HEK293T (cell line): ENCODE measurements at regions not wholly inside any gene's neighbourhood (a gene's known extent, or its start where the extent isn't known, plus 50 kb on each side); places are given as distances from the start of the nearest gene placed in this dataset.

Experiments
- CTCF ChIA-PET: fragments of 350-600 bp; formaldehyde crosslinking; extraction: SDS; loops from one replicate; lab custom pipeline; 2021; ENCODE audit warnings: antibody characterized with exemption, inconsistent platforms; lab: Yijun Ruan, JAX
- POLR2A ChIA-PET: fragments of 350-600 bp; formaldehyde crosslinking; extraction: SDS; loops from one replicate; lab custom pipeline; 2020; ENCODE audit warnings: antibody characterized with exemption, inconsistent platforms; lab: Yijun Ruan, JAX
- DNase-seq: peaks from one replicate; pipeline ENCODE4 v3.0.0; 2012; ENCODE audit warnings: mixed read lengths; ENCODE audit errors: extremely low spot score
- ARNT ChIP-seq: fragments of 450-650 bp; IDR thresholded peaks from 2 replicates; pipeline ENCODE4 v1.6.1; 2017; ENCODE audit warnings: mild to moderate bottlenecking
- BHLHE40 ChIP-seq: fragments of 450-650 bp; IDR thresholded peaks from 2 replicates; pipeline ENCODE4 v1.6.1; 2016; ENCODE audit warnings: mild to moderate bottlenecking, moderate library complexity, borderline replicate concordance
- CTBP1 ChIP-seq: fragments of 450-650 bp; IDR thresholded peaks from 2 replicates; pipeline ENCODE4 v1.6.1; 2016; ENCODE audit warnings: borderline replicate concordance
- ELF4 ChIP-seq: fragments of 450-650 bp; IDR thresholded peaks from 2 replicates; pipeline ENCODE4 v1.6.1; 2017; ENCODE audit warnings: antibody characterized with exemption
- FOXA1 ChIP-seq: fragments of 450-650 bp; IDR thresholded peaks from 2 replicates; pipeline ENCODE4 v1.6.1; 2016; ENCODE audit warnings: mild to moderate bottlenecking
- FOXK2 ChIP-seq: fragments of 450-650 bp; IDR thresholded peaks from 2 replicates; pipeline ENCODE4 v1.6.1; 2016; ENCODE audit warnings: mild to moderate bottlenecking
- FOXM1 ChIP-seq: fragments of 450-650 bp; IDR thresholded peaks from 2 replicates; pipeline ENCODE4 v1.6.1; 2017; ENCODE audit warnings: mild to moderate bottlenecking, borderline replicate concordance
- HDGF ChIP-seq: fragments of 450-650 bp; IDR thresholded peaks from 2 replicates; pipeline ENCODE4 v1.6.1; 2017; ENCODE audit warnings: antibody characterized with exemption, borderline replicate concordance
- L3MBTL2 ChIP-seq: fragments of 450-650 bp; conservative IDR thresholded peaks from 2 replicates; pipeline ENCODE4 v1.6.1; 2016; ENCODE audit warnings: mild to moderate bottlenecking
- LEF1 ChIP-seq: fragments of 450-650 bp; IDR thresholded peaks from 2 replicates; pipeline ENCODE4 v1.6.1; 2017; ENCODE audit warnings: mild to moderate bottlenecking, borderline replicate concordance
- NFRKB ChIP-seq: fragments of 450-650 bp; IDR thresholded peaks from 2 replicates; pipeline ENCODE4 v1.6.1; 2016; ENCODE audit warnings: mild to moderate bottlenecking, moderate library complexity
- PKNOX1 ChIP-seq: fragments of 450-650 bp; IDR thresholded peaks from 2 replicates; pipeline ENCODE4 v1.6.1; 2016
- SP1 ChIP-seq: fragments of 450-650 bp; IDR thresholded peaks from 2 replicates; pipeline ENCODE4 v1.6.1; 2017
- SUZ12 ChIP-seq: fragments of 450-650 bp; IDR thresholded peaks from 2 replicates; pipeline ENCODE4 v1.6.1; 2016; ENCODE audit warnings: mild to moderate bottlenecking
- TARDBP ChIP-seq: fragments of 450-650 bp; IDR thresholded peaks from 2 replicates; pipeline ENCODE4 v1.6.1; 2016
- ZNF384 ChIP-seq: fragments of 450-650 bp; IDR thresholded peaks from 2 replicates; pipeline ENCODE4 v1.6.1; 2016

DNA sequence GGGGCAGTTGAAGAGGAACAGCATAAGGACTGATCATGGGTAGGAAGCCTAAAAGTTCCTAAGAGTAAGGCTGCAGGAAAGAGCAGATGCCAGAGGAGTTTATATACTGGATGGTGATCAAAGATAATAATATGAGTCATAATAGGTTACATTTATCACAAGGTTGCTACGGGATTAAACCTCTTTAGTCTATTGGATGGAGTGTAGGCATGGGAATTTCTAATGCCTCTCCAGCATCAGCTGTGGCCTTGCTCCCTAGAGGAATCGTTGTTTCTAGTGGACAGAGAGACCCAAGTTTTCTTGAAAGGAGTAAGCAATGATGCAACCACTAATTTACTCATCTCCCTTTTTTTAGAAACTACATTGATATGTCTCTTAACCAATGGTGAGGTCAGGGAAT is 213.4 kb downstream of the GPR37 start:
- no peak for DNase-seq
- TF ChIP-seq ZNF384 (no peak), TARDBP (no peak), FOXA1 (no peak), SP1 (no peak), FOXK2 (no peak), BHLHE40 (no peak)
- POLR2A ChIA-PET = no interaction called here
- CTCF ChIA-PET = no interaction called here

DNA sequence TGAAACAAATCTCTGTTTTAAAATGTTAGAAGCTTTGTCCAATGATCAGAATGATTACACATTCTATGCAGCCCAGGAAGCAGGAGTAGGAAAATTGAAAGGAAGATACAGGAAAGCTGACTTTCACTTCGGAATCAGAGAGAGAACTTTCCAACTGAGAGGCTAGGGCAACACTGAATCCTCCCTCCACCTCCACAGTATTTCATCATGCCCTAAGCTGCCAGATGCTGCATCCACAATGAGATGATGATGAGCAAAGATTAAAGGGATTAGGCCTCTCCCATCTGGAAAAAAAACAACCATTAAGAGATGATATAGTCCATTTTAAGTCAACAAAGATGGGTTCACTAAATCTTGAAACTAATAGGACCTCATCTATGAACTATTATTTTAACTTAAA is 215.6 kb downstream of the GPR37 start:
- no peak for DNase-seq
- CTCF ChIA-PET = no interaction called here
- no peak for TF ChIP-seq FOXK2
- TF ChIP-seq ARNT = no peak
- POLR2A ChIA-PET = no interaction called here

GRCh38 chr7:124542476-124542875 is 223.1 kb downstream of the GPR37 start:
- CTCF ChIA-PET = no interaction called here
- POLR2A ChIA-PET = no interaction called here
- DNase-seq = no peak
- TF ChIP-seq L3MBTL2 (no peak), ZNF384 (no peak), PKNOX1 (no peak), ELF4 (no peak), SUZ12 (no peak)

DNA sequence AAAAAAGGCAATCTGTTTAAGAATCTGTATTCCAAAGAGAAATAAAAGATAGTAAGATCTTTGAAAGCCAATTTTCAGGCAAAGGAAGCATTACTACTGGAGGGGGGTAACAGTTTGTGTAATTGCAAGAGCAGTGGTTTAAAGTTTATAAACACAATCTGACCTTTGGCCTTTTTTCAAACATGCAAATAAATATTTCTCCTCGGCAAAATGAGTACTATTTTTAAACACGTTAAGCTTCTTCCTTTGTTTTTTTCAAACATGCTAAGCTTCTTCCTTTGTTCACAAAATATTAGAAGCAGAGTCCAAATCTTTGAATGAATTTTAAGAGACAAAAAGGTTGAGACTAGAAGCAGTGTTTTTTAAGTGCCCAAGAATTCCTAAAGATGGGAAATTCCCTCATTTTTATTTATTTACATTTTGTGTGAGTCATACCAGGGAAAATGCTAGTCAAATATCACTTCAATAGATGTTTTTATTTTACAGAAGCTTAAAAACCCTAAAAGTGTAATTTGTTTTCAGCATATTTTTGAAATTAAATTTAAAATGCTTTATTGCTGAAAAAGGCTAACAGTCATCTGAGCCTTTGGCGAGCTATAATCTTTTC is 229.3 kb downstream of the GPR37 start:
- no peak for TF ChIP-seq FOXM1
- TF ChIP-seq BHLHE40 = no peak
- no peak for TF ChIP-seq PKNOX1
- TF ChIP-seq ARNT = no peak
- no peak for TF ChIP-seq LEF1
- no peak for TF ChIP-seq NFRKB
- TF ChIP-seq FOXA1 = no peak
- TF ChIP-seq SUZ12 = no peak
- TF ChIP-seq ELF4 = no peak
- CTCF ChIA-PET = no interaction called here
- DNase-seq = no peak
- POLR2A ChIA-PET = no interaction called here

DNA sequence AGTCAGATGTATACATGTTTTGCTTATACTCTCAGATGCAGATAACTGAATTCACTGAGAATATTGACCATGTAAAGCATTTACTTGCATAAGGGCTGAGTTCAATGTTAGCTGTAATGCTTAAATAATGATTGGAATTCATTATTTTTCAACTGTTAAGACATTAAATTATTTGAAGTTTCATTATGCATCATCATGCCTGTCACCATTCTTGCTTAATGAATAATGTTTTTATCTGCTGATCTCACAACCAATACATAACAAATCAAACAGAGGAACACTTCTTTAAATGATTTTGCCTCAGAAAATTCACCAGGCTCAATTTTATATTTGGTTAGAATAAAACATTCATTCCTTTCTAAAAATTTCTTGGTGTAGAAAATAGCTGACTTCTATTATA is 233.4 kb downstream of the GPR37 start:
- DNase-seq = no peak
- ChIA-PET POLR2A (no interaction called here), CTCF (no interaction called here)
- TF ChIP-seq SP1 (no peak), NFRKB (no peak), SUZ12 (no peak), TARDBP (no peak), ELF4 (no peak), FOXM1 (no peak), ZNF384 (no peak), PKNOX1 (no peak), L3MBTL2 (no peak), FOXA1 (no peak), CTBP1 (no peak), FOXK2 (no peak), LEF1 (no peak), ARNT (no peak)

DNA sequence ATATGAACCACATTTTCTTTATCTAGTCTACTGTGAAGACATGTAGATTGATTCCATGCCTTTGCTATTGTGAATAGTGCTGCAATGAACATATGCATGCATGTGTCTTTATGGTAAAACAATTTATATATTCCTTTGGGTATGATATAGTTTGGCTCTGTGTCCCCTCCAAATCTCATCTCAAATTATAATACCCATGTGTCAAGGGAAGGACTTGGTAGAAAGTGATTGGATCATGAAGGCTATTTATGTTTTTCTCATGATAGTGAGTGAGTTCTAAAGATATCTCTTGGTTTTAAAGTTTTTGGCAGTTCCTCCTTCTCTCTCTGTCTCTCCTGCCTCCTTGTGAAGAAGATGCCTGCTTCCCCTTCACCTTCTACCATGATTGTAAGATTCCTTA is 248.7 kb downstream of the GPR37 start:
- no peak for DNase-seq
- CTCF ChIA-PET = no interaction called here
- POLR2A ChIA-PET = no interaction called here
- TF ChIP-seq FOXA1 (no peak), ARNT (no peak), NFRKB (no peak), ELF4 (no peak), FOXM1 (no peak), SUZ12 (no peak), TARDBP (no peak), BHLHE40 (no peak), HDGF (no peak), LEF1 (no peak), CTBP1 (no peak), SP1 (no peak)

DNA sequence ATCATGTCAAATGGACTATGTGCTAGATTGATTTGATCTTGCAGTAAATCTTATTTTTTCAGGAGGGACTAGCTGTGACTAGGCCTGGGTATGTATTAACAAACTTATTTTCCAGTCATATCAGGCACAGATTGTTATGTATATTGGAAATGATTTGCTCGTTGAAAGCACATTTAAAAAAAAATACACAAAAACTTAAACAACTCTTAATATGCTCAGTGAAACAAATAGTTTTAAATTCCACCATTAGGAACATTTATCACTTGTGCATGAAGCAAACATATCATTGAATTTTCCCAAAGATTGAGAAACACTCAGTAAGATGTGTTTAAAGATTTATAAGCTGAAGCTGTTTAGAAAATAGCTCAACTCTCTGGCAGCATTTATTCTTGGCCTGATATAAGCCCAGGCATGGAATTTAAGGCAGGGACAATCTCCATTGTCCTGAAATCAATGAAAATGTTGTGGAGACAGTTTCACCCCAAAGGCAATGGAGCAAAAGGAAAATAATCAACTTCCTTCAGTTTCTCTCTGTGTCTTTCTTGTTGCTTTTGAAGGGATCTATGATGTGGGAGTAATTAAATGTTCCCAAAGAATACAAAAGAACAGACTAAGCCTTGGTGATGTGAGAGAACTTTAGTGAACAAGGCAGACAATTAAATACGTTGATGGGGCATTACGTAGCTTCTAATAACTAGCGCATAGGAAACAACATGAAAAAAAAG is 250.3 kb downstream of the GPR37 start:
- DNase-seq = no peak
- no peak for TF ChIP-seq PKNOX1
- TF ChIP-seq HDGF = no peak
- no peak for TF ChIP-seq CTBP1
- TF ChIP-seq TARDBP = no peak
- TF ChIP-seq FOXK2 = no peak
- no peak for TF ChIP-seq BHLHE40
- no peak for TF ChIP-seq SUZ12
- TF ChIP-seq NFRKB = no peak
- TF ChIP-seq SP1 = no peak
- TF ChIP-seq ELF4 = no peak
- no peak for TF ChIP-seq LEF1
- TF ChIP-seq ZNF384 = no peak
- TF ChIP-seq L3MBTL2 = no peak
- no peak for TF ChIP-seq FOXA1
- ChIA-PET CTCF (no interaction called here), POLR2A (no interaction called here)
